ENCODE measurements at regions not wholly inside any gene's neighbourhood (a gene's known extent, or its start where the extent isn't known, plus 50 kb on each side); places are given as distances from the start of the nearest gene placed in this dataset.

GRCh38 chr20:50379049-50379990, 130.9 kb upstream of the PTPN1 start:
- Histone ChIP-seq H3K4me1 (ENCODE audit: control insufficient read depth, insufficient read depth, low read length, unreplicated experiment) (peaks cover 31% of the 10 kb centered on the region), H3K27me3 (ENCODE audit: insufficient read depth, low read length) (no peaks in the 10 kb centered on the region), H3K79me2 (ENCODE audit: control insufficient read depth, insufficient read depth, low read length, unreplicated experiment) (no peaks in the 10 kb centered on the region), H3K4me3 (ENCODE audit: low read depth, low read length) (peak overlapping the region; percentile 42), H3K36me3 (ENCODE audit: insufficient read depth, low read length) (no peaks in the 10 kb centered on the region), H2AFZ (ENCODE audit: low read length, unreplicated experiment) (peak overlapping the region; percentile 47), H3K27ac (ENCODE audit: low read depth, low read length) (peak overlapping the region; percentile 53)

GRCh38 chr20:50379991-50380696, 130.0 kb upstream of the PTPN1 start:
- Histone ChIP-seq H2AFZ (ENCODE audit: low read length, unreplicated experiment) (no peak overlapping the region), H3K4me1 (ENCODE audit: control insufficient read depth, insufficient read depth, low read length, unreplicated experiment) (peaks cover 31% of the 10 kb centered on the region), H3K36me3 (ENCODE audit: insufficient read depth, low read length) (no peaks in the 10 kb centered on the region)

GRCh38 chr20:50380697-50381040, 129.5 kb upstream of the PTPN1 start:
- Histone ChIP-seq H2AFZ (ENCODE audit: low read length, unreplicated experiment) (peak overlapping the region; percentile 23), H3K36me3 (ENCODE audit: insufficient read depth, low read length) (no peaks in the 10 kb centered on the region), H3K4me3 (ENCODE audit: low read depth, low read length) (no peak overlapping the region), H3K27me3 (ENCODE audit: insufficient read depth, low read length) (no peaks in the 10 kb centered on the region), H3K4me1 (ENCODE audit: control insufficient read depth, insufficient read depth, low read length, unreplicated experiment) (peaks cover 31% of the 10 kb centered on the region), H3K79me2 (ENCODE audit: control insufficient read depth, insufficient read depth, low read length, unreplicated experiment) (no peaks in the 10 kb centered on the region), H3K27ac (ENCODE audit: low read depth, low read length) (no peak overlapping the region)

More at GRCh38 chr20:50379991-50380696, 130.0 kb upstream of the PTPN1 start:
- Histone ChIP-seq H3K27me3 (ENCODE audit: insufficient read depth, low read length) (no peaks in the 10 kb centered on the region), H3K79me2 (ENCODE audit: control insufficient read depth, insufficient read depth, low read length, unreplicated experiment) (no peaks in the 10 kb centered on the region), H3K4me3 (ENCODE audit: low read depth, low read length) (no peak overlapping the region), H3K27ac (ENCODE audit: low read depth, low read length) (peak overlapping the region; percentile 53; the same call in 1 of the 2 replicates)

GRCh38 chr20:50381075-50381732, 129.0 kb upstream of the PTPN1 start:
- Histone ChIP-seq H3K79me2 (ENCODE audit: control insufficient read depth, insufficient read depth, low read length, unreplicated experiment) (no peaks in the 10 kb centered on the region), H3K4me1 (ENCODE audit: control insufficient read depth, insufficient read depth, low read length, unreplicated experiment) (peaks cover 31% of the 10 kb centered on the region), H3K36me3 (ENCODE audit: insufficient read depth, low read length) (no peaks in the 10 kb centered on the region), H3K4me3 (ENCODE audit: low read depth, low read length) (no peak overlapping the region), H3K27me3 (ENCODE audit: insufficient read depth, low read length) (no peaks in the 10 kb centered on the region), H3K27ac (ENCODE audit: low read depth, low read length) (no peak overlapping the region), H2AFZ (ENCODE audit: low read length, unreplicated experiment) (peak overlapping the region; percentile 23)

- Histone ChIP-seq H3K27ac (ENCODE audit: low read depth, low read length) (no peak overlapping the region), H3K4me3 (ENCODE audit: low read depth, low read length) (no peak overlapping the region), H3K79me2 (ENCODE audit: control insufficient read depth, insufficient read depth, low read length, unreplicated experiment) (no peaks in the 10 kb centered on the region), H3K4me1 (ENCODE audit: control insufficient read depth, insufficient read depth, low read length, unreplicated experiment) (peaks cover 31% of the 10 kb centered on the region), H2AFZ (ENCODE audit: low read length, unreplicated experiment) (no peak overlapping the region), H3K27me3 (ENCODE audit: insufficient read depth, low read length) (no peaks in the 10 kb centered on the region), H3K36me3 (ENCODE audit: insufficient read depth, low read length) (no peaks in the 10 kb centered on the region)
Observed at GRCh38 chr20:50381771-50382593, 128.2 kb upstream of the PTPN1 start.

GRCh38 chr20:50385733-50386640, 124.2 kb upstream of the PTPN1 start:
- Histone ChIP-seq H3K27ac (ENCODE audit: low read depth, low read length) (no peak overlapping the region), H3K27me3 (ENCODE audit: insufficient read depth, low read length) (no peaks in the 10 kb centered on the region), H3K4me3 (ENCODE audit: low read depth, low read length) (no peak overlapping the region), H3K36me3 (ENCODE audit: insufficient read depth, low read length) (no peaks in the 10 kb centered on the region), H2AFZ (ENCODE audit: low read length, unreplicated experiment) (no peak overlapping the region), H3K79me2 (ENCODE audit: control insufficient read depth, insufficient read depth, low read length, unreplicated experiment) (no peaks in the 10 kb centered on the region), H3K4me1 (ENCODE audit: control insufficient read depth, insufficient read depth, low read length, unreplicated experiment) (peaks cover 9% of the 10 kb centered on the region)

- Histone ChIP-seq H3K27me3 (ENCODE audit: insufficient read depth, low read length) (no peaks in the 10 kb centered on the region), H3K4me1 (ENCODE audit: control insufficient read depth, insufficient read depth, low read length, unreplicated experiment) (peaks cover 4% of the 10 kb centered on the region), H3K27ac (ENCODE audit: low read depth, low read length) (no peak overlapping the region)
Observed at GRCh38 chr20:50386641-50386960, 123.6 kb upstream of the PTPN1 start.

GRCh38 chr20:50387218-50387995, 122.8 kb upstream of the PTPN1 start:
- Histone ChIP-seq H3K4me1 (ENCODE audit: control insufficient read depth, insufficient read depth, low read length, unreplicated experiment) (peaks cover 4% of the 10 kb centered on the region), H3K79me2 (ENCODE audit: control insufficient read depth, insufficient read depth, low read length, unreplicated experiment) (no peaks in the 10 kb centered on the region), H3K4me3 (ENCODE audit: low read depth, low read length) (no peak overlapping the region)

More at GRCh38 chr20:50386641-50386960, 123.6 kb upstream of the PTPN1 start:
- Histone ChIP-seq H3K79me2 (ENCODE audit: control insufficient read depth, insufficient read depth, low read length, unreplicated experiment) (no peaks in the 10 kb centered on the region), H2AFZ (ENCODE audit: low read length, unreplicated experiment) (no peak overlapping the region), H3K4me3 (ENCODE audit: low read depth, low read length) (no peak overlapping the region), H3K36me3 (ENCODE audit: insufficient read depth, low read length) (no peaks in the 10 kb centered on the region)

GRCh38 chr20:50387996-50388332, 122.2 kb upstream of the PTPN1 start:
- H2AFZ ChIP-seq (ENCODE audit: low read length, unreplicated experiment), result peak overlapping the region; percentile 43
- H3K36me3 ChIP-seq (ENCODE audit: insufficient read depth, low read length), result no peaks in the 10 kb centered on the region
- H3K4me3 ChIP-seq (ENCODE audit: low read depth, low read length), result no peak overlapping the region
- H3K79me2 ChIP-seq (ENCODE audit: control insufficient read depth, insufficient read depth, low read length, unreplicated experiment), result no peaks in the 10 kb centered on the region
- no peaks in the 10 kb centered on the region for H3K27me3 ChIP-seq (ENCODE audit: insufficient read depth, low read length)
- peaks cover 4% of the 10 kb centered on the region for H3K4me1 ChIP-seq (ENCODE audit: control insufficient read depth, insufficient read depth, low read length, unreplicated experiment)
- H3K27ac ChIP-seq (ENCODE audit: low read depth, low read length), result no peak overlapping the region

More at GRCh38 chr20:50387218-50387995, 122.8 kb upstream of the PTPN1 start:
- Histone ChIP-seq H3K27ac (ENCODE audit: low read depth, low read length) (no peak overlapping the region), H3K27me3 (ENCODE audit: insufficient read depth, low read length) (no peaks in the 10 kb centered on the region), H2AFZ (ENCODE audit: low read length, unreplicated experiment) (peak overlapping the region; percentile 43), H3K36me3 (ENCODE audit: insufficient read depth, low read length) (no peaks in the 10 kb centered on the region)

Data from ACC112 (cell line).